B cell (primary cell): ENCODE measurements at regions not wholly inside any gene's neighbourhood (a gene's known extent, or its start where the extent isn't known, plus 50 kb on each side); places are given as distances from the start of the nearest gene placed in this dataset.

Experiments
- ATAC-seq: fragments of 200-7000 bp; cut with Tn5 transposase; one replicate; pipeline ENCODE4 v1.10.0; 2021; ENCODE audit warnings: low read depth, mild to moderate bottlenecking, moderate number of reproducible peaks, moderate library complexity
- CTCF ChIA-PET: fragments of 350-600 bp; sonication (Branson Sonifier 250); formaldehyde crosslinking; loops from one replicate; lab custom pipeline; 2021; ENCODE audit warnings: antibody characterized with exemption, inconsistent platforms; lab: Charles Lee
- POLR2A ChIA-PET: fragments of 350-600 bp; sonication (Branson Sonifier 250); formaldehyde crosslinking; loops from one replicate; lab custom pipeline; 2021; ENCODE audit warnings: antibody characterized with exemption; lab: Charles Lee
- DNase-seq: peaks from one replicate; pipeline ENCODE4 v3.0.0; 2013
- H2AFZ ChIP-seq: 2 replicates; pipeline ENCODE4 v1.6.1; 2012; ENCODE audit warnings: mild to moderate bottlenecking, low read depth, low read length; ENCODE audit not compliant: insufficient read depth, poor library complexity, severe bottlenecking
- H3K27ac ChIP-seq, 2 donors: 1 replicate in 1 of 2; 2 replicates in 1 of 2; pipeline ENCODE4 v1.5.1; 2012 to 2013; ENCODE audit warnings: low read length in 2 of 2, mild to moderate bottlenecking in 2 of 2, moderate library complexity in 1 of 2
- H3K27me3 ChIP-seq, 4 experiments: fragments of 200-600 bp in 1 of 4; sonication (generic) in 1 of 4; replicated peaks in 1 of 4; 1 replicate in 2 of 4; 2 replicates in 2 of 4; pipeline versions ENCODE4 v1.6.1 to v1.7.0; 2013 to 2016; ENCODE audit warnings: low read length in 3 of 4, mild to moderate bottlenecking in 2 of 4, mixed read lengths in 1 of 4, moderate library complexity in 1 of 4; ENCODE audit not compliant: insufficient read depth in 4 of 4, control insufficient read depth in 3 of 4; ENCODE audit errors: control extremely low read depth in 1 of 4
- H3K36me3 ChIP-seq, 2 experiments: replicated peaks in 1 of 2; 1 replicate in 1 of 2; 2 replicates in 1 of 2; pipeline versions ENCODE4 v1.6.1 to v1.7.1; 2013; ENCODE audit warnings: low read length in 1 of 2; ENCODE audit not compliant: insufficient read depth in 2 of 2, control insufficient read depth in 1 of 2; ENCODE audit errors: control extremely low read depth in 1 of 2, extremely low read depth in 1 of 2
- H3K4me1 ChIP-seq, 2 donors: fragments of 200-600 bp in 1 of 2; sonication (generic) in 1 of 2; 1 replicate in 1 of 2; 2 replicates in 1 of 2; pipeline versions ENCODE4 v1.5.1 to v1.6.1; 2013 to 2017; ENCODE audit warnings: low read length in 2 of 2; ENCODE audit not compliant: control insufficient read depth in 2 of 2, insufficient read depth in 2 of 2
- H3K4me2 ChIP-seq: replicated peaks from 2 replicates; pipeline ENCODE3; 2012; ENCODE audit warnings: mild to moderate bottlenecking, low read depth, low read length; ENCODE audit not compliant: poor library complexity, severe bottlenecking
- H3K4me3 ChIP-seq, 5 experiments: fragments of 200-600 bp in 1 of 5; sonication (generic) in 1 of 5; 1 replicate in 3 of 5; 2 replicates in 2 of 5; pipeline versions ENCODE4 v1.5.1 to v1.7.0; 2011 to 2016; ENCODE audit warnings: low read length in 4 of 5, mild to moderate bottlenecking in 4 of 5, low read depth in 2 of 5, control low read depth in 1 of 5, moderate library complexity in 1 of 5; ENCODE audit not compliant: insufficient read depth in 1 of 5; ENCODE audit errors: control extremely low read depth in 1 of 5, extremely low read depth in 1 of 5
- H3K79me2 ChIP-seq: fragments of 200-600 bp; sonication (generic); one replicate; pipeline ENCODE4 v1.6.0; 2016; ENCODE audit warnings: low read length; ENCODE audit not compliant: control insufficient read depth, insufficient read depth
- H3K9ac ChIP-seq: fragments of 200-600 bp; sonication (generic); 2 replicates; pipeline ENCODE4 v1.6.1; 2017; ENCODE audit warnings: mild to moderate bottlenecking, low read length, moderate library complexity
- H3K9me3 ChIP-seq, 3 donors: one replicate each; pipeline versions ENCODE4 v1.6.1 to v1.7.1; 2013; ENCODE audit warnings: low read length in 2 of 3; ENCODE audit not compliant: control insufficient read depth in 2 of 3, insufficient read depth in 1 of 3; ENCODE audit errors: control extremely low read depth in 1 of 3
- H4K20me1 ChIP-seq: 2 replicates; pipeline ENCODE4 v1.6.0; 2012; ENCODE audit warnings: mild to moderate bottlenecking, low read length; ENCODE audit not compliant: insufficient read depth, control insufficient read depth, poor library complexity, severe bottlenecking
- H3K27ac Mint-ChIP-seq: one replicate; pipeline ENCODE4 v1.8.0; 2021; ENCODE audit warnings: mixed read lengths
- H3K27me3 Mint-ChIP-seq: one replicate; pipeline ENCODE4 v1.8.0; 2021; ENCODE audit warnings: mixed read lengths
- H3K4me1 Mint-ChIP-seq: one replicate; pipeline ENCODE4 v1.8.0; 2021; ENCODE audit warnings: mixed read lengths
- H3K4me3 Mint-ChIP-seq: one replicate; pipeline ENCODE4 v1.8.0; 2021; ENCODE audit warnings: mixed read lengths
- H3K9me3 Mint-ChIP-seq: one replicate; pipeline ENCODE4 v1.8.0; 2022; ENCODE audit warnings: mixed read lengths; ENCODE audit not compliant: insufficient read depth
- EZH2 ChIP-seq: IDR thresholded peaks from 2 replicates; pipeline ENCODE4 v1.6.1; 2012; ENCODE audit warnings: borderline replicate concordance, low read depth, mild to moderate bottlenecking, moderate library complexity, low read length; ENCODE audit not compliant: insufficient read depth, poor library complexity, severe bottlenecking
- WGBS: methylation state at CpG from one replicate; pipeline ENCODE4 v1.1.5; 2013; ENCODE audit warnings: missing lambda C conversion rate; ENCODE audit not compliant: insufficient coverage; 5-methylcytosine and 5-hydroxymethylcytosine counted together
- intact Hi-C: fragments of 100-400 bp; cut with micrococcal nuclease; formaldehyde crosslinking; loops from one replicate; pipeline ENCODE4 v1.10.0; 2022
- TF ChIP-seq, protein P1 (sequence below): fragments of 200-600 bp; IDR thresholded peaks from one replicate; pipeline ENCODE4 v1.8.0; 2022; ENCODE audit warnings: antibody characterized with exemption, mild to moderate bottlenecking

DNA sequence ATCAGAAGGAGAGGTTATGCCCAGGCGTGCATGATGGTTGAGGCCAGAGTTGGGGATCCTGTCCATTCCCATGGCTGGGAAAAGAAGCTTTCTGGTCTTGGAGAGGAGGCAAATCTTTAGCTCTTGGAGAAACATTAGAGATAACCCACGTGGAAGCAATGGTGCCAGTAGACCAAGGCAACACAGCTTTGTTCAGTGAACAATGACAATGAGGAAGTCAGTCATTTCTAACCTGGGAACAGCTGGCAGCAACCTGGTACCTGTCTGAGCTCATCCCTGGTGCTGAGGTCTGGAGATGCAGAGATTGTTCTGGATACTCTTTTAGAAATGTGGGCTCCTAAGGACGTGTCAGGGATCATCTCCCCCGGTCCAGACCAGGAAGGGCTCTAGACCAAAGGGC is 76.7 kb upstream of the PAX1 start:
- Mint-ChIP-seq H3K27ac (no peak overlapping the region), H3K4me3 (no peak overlapping the region), H3K27me3 (peaks cover 4% of the 10 kb centered on the region), H3K4me1 (peaks cover 6% of the 10 kb centered on the region), H3K9me3 (no peaks in the 10 kb centered on the region)
- Histone ChIP-seq H3K4me2 (no peak overlapping the region), H3K4me1 (peaks cover 6 to 8% of the 10 kb centered on the region in 2 donors), H3K79me2 (no peaks in the 10 kb centered on the region), H3K9me3 (peaks cover 0 to 1% (median 0%) of the 10 kb centered on the region in 3 donors), H3K9ac (no peak overlapping the region), H3K27ac (no peak overlapping the region), H2AFZ (no peak overlapping the region), H3K27me3 (no peaks in the 10 kb centered on the region), H3K4me3 (no peak overlapping the region), H4K20me1 (no peaks in the 10 kb centered on the region), H3K36me3 (no peaks in the 10 kb centered on the region)
- TF ChIP-seq, protein P1, sequence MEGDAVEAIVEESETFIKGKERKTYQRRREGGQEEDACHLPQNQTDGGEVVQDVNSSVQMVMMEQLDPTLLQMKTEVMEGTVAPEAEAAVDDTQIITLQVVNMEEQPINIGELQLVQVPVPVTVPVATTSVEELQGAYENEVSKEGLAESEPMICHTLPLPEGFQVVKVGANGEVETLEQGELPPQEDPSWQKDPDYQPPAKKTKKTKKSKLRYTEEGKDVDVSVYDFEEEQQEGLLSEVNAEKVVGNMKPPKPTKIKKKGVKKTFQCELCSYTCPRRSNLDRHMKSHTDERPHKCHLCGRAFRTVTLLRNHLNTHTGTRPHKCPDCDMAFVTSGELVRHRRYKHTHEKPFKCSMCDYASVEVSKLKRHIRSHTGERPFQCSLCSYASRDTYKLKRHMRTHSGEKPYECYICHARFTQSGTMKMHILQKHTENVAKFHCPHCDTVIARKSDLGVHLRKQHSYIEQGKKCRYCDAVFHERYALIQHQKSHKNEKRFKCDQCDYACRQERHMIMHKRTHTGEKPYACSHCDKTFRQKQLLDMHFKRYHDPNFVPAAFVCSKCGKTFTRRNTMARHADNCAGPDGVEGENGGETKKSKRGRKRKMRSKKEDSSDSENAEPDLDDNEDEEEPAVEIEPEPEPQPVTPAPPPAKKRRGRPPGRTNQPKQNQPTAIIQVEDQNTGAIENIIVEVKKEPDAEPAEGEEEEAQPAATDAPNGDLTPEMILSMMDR: no peak
- no peak for TF ChIP-seq EZH2
- ChIA-PET POLR2A (no interaction called here), CTCF (no interaction called here)
- no peak for ATAC-seq
- intact Hi-C loops: no loop called here
- no peak for DNase-seq
- WGBS: 70% methylated on average over 4 of the region's 4 CpGs

DNA sequence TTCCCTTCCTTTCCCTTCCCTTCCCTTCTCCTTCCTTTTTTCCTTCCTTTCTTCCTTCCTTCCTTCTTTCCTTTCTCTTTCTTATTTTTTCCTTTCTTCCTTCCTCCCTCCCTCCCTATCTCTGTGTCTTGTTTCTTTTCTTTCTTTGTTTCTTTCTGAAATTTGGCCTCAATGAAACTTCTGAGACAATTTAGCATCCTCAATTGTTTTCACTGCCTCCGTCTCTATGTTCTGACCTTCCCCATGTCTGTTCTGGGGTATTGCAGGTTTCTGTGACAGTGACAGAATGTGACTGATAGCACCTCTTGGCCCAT is 81.7 kb upstream of the PAX1 start:
- H3K27me3 Mint-ChIP-seq: peaks cover 4% of the 10 kb centered on the region
- Histone ChIP-seq H3K36me3 (no peaks in the 10 kb centered on the region), H2AFZ (no peak overlapping the region), H3K9ac (no peak overlapping the region), H3K9me3 (peaks cover 0 to 3% (median 2%) of the 10 kb centered on the region in 3 donors), H4K20me1 (no peaks in the 10 kb centered on the region), H3K79me2 (no peaks in the 10 kb centered on the region), H3K27ac (no peak overlapping the region), H3K4me2 (no peak overlapping the region), H3K4me1 (no peaks in the 10 kb centered on the region), H3K27me3 (no peaks in the 10 kb centered on the region), H3K4me3 (no peak overlapping the region)
- no peaks in the 10 kb centered on the region for H3K9me3 Mint-ChIP-seq
- H3K27ac Mint-ChIP-seq: no peak overlapping the region
- ChIA-PET POLR2A (no interaction called here), CTCF (interaction anchor here (1.6 to 1.8 kb wide), 2 partner anchors 9 to 10 kb away, joined by 3 to 8 read pairs; no protein-coding TSS in a partner anchor)
- ATAC-seq: no peak
- TF ChIP-seq EZH2: no peak
- TF ChIP-seq, protein P1: no peak
- DNase-seq: no peak
- intact Hi-C loops: no loop called here
- no CpG with 5 or more reads among the region's 1 CpG for WGBS
- H3K4me1 Mint-ChIP-seq: peaks cover 4% of the 10 kb centered on the region
- H3K4me3 Mint-ChIP-seq: no peak overlapping the region
